H1 (cell line): ENCODE measurements at regions not wholly inside any gene's neighbourhood (a gene's known extent, or its start where the extent isn't known, plus 50 kb on each side); places are given as distances from the start of the nearest gene placed in this dataset.

ENCODE experiments used
- CTCF ChIA-PET: fragments of 300-600 bp; sonication (Branson Sonifier 250); formaldehyde crosslinking; loops from one replicate; lab custom pipeline; 2021; ENCODE audit not compliant: partially characterized antibody; lab: Charles Lee
- POLR2A ChIA-PET: fragments of 300-600 bp; sonication (Branson Sonifier 250); formaldehyde crosslinking; loops from one replicate; lab custom pipeline; 2021; ENCODE audit warnings: inconsistent platforms; ENCODE audit not compliant: partially characterized antibody; lab: Charles Lee
- DNase-seq, 2 experiments: peaks; one replicate each; pipeline versions ENCODE4 v3.0.0 to v3.0.0-alpha.2; 2010 to 2022; ENCODE audit warnings: low spot score in 2 of 2, low read depth in 1 of 2, mixed read lengths in 1 of 2
- FAIRE-seq: peaks from 2 replicates; lab custom pipeline; 2011; peaks lifted over from hg19 to GRCh38; lab: Jason Lieb, UNC
- H2AFZ ChIP-seq: 2 replicates; pipeline ENCODE4 v1.8.1; 2012; ENCODE audit warnings: low read length, inconsistent platforms
- H2AK5ac ChIP-seq: 2 replicates; pipeline ENCODE4 v1.6.1; 2013; ENCODE audit warnings: low read depth, low read length
- H2BK120ac ChIP-seq: replicated peaks from 2 replicates; pipeline ENCODE3; 2013; ENCODE audit warnings: low read depth, low read length, inconsistent platforms
- H2BK12ac ChIP-seq: 2 replicates; pipeline ENCODE4 v1.6.1; 2013; ENCODE audit warnings: low read depth, low read length
- H2BK15ac ChIP-seq: 2 replicates; pipeline ENCODE4 v1.6.1; 2013; ENCODE audit warnings: low read length
- H2BK20ac ChIP-seq: 2 replicates; pipeline ENCODE4 v1.6.1; 2013; ENCODE audit warnings: low read length
- H2BK5ac ChIP-seq: 2 replicates; pipeline ENCODE4 v1.6.1; 2013; ENCODE audit warnings: low read depth, low read length
- H3K14ac ChIP-seq: 2 replicates; pipeline ENCODE4 v1.6.1; 2013; ENCODE audit warnings: inconsistent platforms; ENCODE audit not compliant: insufficient read length
- H3K18ac ChIP-seq: 2 replicates; pipeline ENCODE4 v1.6.1; 2013; ENCODE audit warnings: low read length; ENCODE audit errors: extremely low read depth
- H3K23ac ChIP-seq: 2 replicates; pipeline ENCODE4 v1.6.1; 2013; ENCODE audit warnings: inconsistent platforms; ENCODE audit not compliant: insufficient read length
- H3K23me2 ChIP-seq: 2 replicates; pipeline ENCODE4 v1.6.1; 2013; ENCODE audit warnings: low read depth, low read length
- H3K27ac ChIP-seq: 2 replicates; pipeline ENCODE4 v1.6.1; 2011; ENCODE audit warnings: low read depth, low read length, inconsistent platforms
- H3K27me3 ChIP-seq, 4 experiments: replicated peaks in 1 of 4; 1 replicate in 1 of 4; 2 replicates in 3 of 4; pipeline versions ENCODE4 v1.6.1 to v1.8.1; 2011 to 2013; ENCODE audit warnings: low read length in 3 of 4, mild to moderate bottlenecking in 3 of 4, inconsistent platforms in 2 of 4, mixed read lengths in 2 of 4, moderate library complexity in 1 of 4; ENCODE audit not compliant: control insufficient read depth in 3 of 4, insufficient read depth in 3 of 4; ENCODE audit errors: extremely low read depth in 1 of 4
- H3K36me3 ChIP-seq, 4 experiments: 2 replicates each; pipeline versions ENCODE4 v1.6.1 to v1.8.1; 2011 to 2013; ENCODE audit warnings: mild to moderate bottlenecking in 4 of 4, low read length in 3 of 4, moderate library complexity in 2 of 4, control low read depth in 1 of 4, inconsistent platforms in 1 of 4; ENCODE audit not compliant: insufficient read depth in 4 of 4, control insufficient read depth in 2 of 4
- H3K4ac ChIP-seq: replicated peaks from 2 replicates; pipeline ENCODE3; 2013; ENCODE audit warnings: low read length, low read depth, mixed read lengths, inconsistent platforms; ENCODE audit not compliant: insufficient read length
- H3K4me1 ChIP-seq, 4 experiments: replicated peaks in 1 of 4; 1 replicate in 1 of 4; 2 replicates in 3 of 4; pipeline versions ENCODE4 v1.6.1 to v1.8.1; 2011 to 2013; ENCODE audit warnings: low read length in 3 of 4, inconsistent platforms in 2 of 4, mixed read lengths in 1 of 4; ENCODE audit not compliant: insufficient read depth in 4 of 4, control insufficient read depth in 3 of 4
- H3K4me2 ChIP-seq, 2 experiments: 2 replicates each; pipeline versions ENCODE4 v1.6.1 to v1.8.1; 2011 to 2013; ENCODE audit warnings: low read depth in 2 of 2, low read length in 2 of 2, control low read depth in 1 of 2, inconsistent platforms in 1 of 2, mild to moderate bottlenecking in 1 of 2; ENCODE audit not compliant: insufficient read depth in 1 of 2
- H3K4me3 ChIP-seq, 4 experiments: fragments of 200-600, 300-600 bp in 1 of 4; sonication (generic), shearing (Covaris generic), sonication (Bioruptor Twin) in 1 of 4; 2 replicates each; pipeline versions ENCODE4 v1.5.1 to v1.8.1; 2011 to 2016; ENCODE audit warnings: low read length in 4 of 4, low read depth in 3 of 4, control low read depth in 2 of 4, inconsistent platforms in 2 of 4, mild to moderate bottlenecking in 2 of 4, mixed read lengths in 1 of 4, moderate library complexity in 1 of 4; ENCODE audit not compliant: insufficient read depth in 2 of 4; ENCODE audit errors: extremely low read depth in 1 of 4
- H3K56ac ChIP-seq: replicated peaks from 2 replicates; pipeline ENCODE3; 2013; ENCODE audit warnings: low read depth, mild to moderate bottlenecking, mixed read lengths, low read length, inconsistent platforms; ENCODE audit not compliant: insufficient read length
- H3K79me1 ChIP-seq: 2 replicates; pipeline ENCODE4 v1.6.1; 2013; ENCODE audit warnings: low read depth, low read length, control low read depth
- H3K79me2 ChIP-seq, 2 experiments: 2 replicates each; pipeline versions ENCODE4 v1.6.1 to v1.8.1; 2012 to 2013; ENCODE audit warnings: low read length in 2 of 2, mild to moderate bottlenecking in 2 of 2, inconsistent platforms in 1 of 2; ENCODE audit not compliant: insufficient read depth in 2 of 2, control insufficient read depth in 1 of 2
- H3K9ac ChIP-seq, 4 experiments: replicated peaks in 1 of 4; 1 replicate in 1 of 4; 2 replicates in 3 of 4; pipeline versions ENCODE4 v1.6.1 to v1.8.1; 2011 to 2013; ENCODE audit warnings: low read depth in 3 of 4, low read length in 3 of 4, control low read depth in 2 of 4, mild to moderate bottlenecking in 2 of 4, moderate library complexity in 2 of 4, inconsistent platforms in 1 of 4; ENCODE audit errors: extremely low read depth in 1 of 4
- H3K9me3 ChIP-seq, 2 experiments: 2 replicates each; pipeline versions ENCODE4 v1.6.1 to v1.8.1; 2012 to 2013; ENCODE audit warnings: mild to moderate bottlenecking in 2 of 2, moderate library complexity in 2 of 2, control low read depth in 1 of 2, inconsistent platforms in 1 of 2, low read depth in 1 of 2, low read length in 1 of 2, mixed read lengths in 1 of 2; ENCODE audit not compliant: insufficient read depth in 2 of 2
- H4K20me1 ChIP-seq, 2 experiments: replicated peaks in 1 of 2; 2 replicates each; pipeline versions ENCODE3 to v1.8.1; 2011 to 2013; ENCODE audit warnings: inconsistent platforms in 2 of 2, low read length in 2 of 2, mild to moderate bottlenecking in 1 of 2; ENCODE audit not compliant: insufficient read depth in 2 of 2, control insufficient read depth in 1 of 2
- H4K5ac ChIP-seq: 2 replicates; pipeline ENCODE4 v1.6.1; 2013; ENCODE audit warnings: low read length, low read depth, mixed read lengths, inconsistent platforms; ENCODE audit not compliant: insufficient read length
- H4K8ac ChIP-seq: 2 replicates; pipeline ENCODE4 v1.8.0; 2013; ENCODE audit warnings: mild to moderate bottlenecking, moderate library complexity, low read length, inconsistent platforms; ENCODE audit not compliant: insufficient read depth; ENCODE audit errors: extremely low read depth
- H4K91ac ChIP-seq: replicated peaks from 2 replicates; pipeline ENCODE3; 2013; ENCODE audit warnings: low read length, mixed read lengths, inconsistent platforms; ENCODE audit not compliant: insufficient read length
- BRCA1 ChIP-seq: IDR thresholded peaks from 2 replicates; pipeline ENCODE4 v1.6.1; 2012; ENCODE audit warnings: low read depth, low read length, improper control_type of control experiment
- FOSL1 ChIP-seq: IDR thresholded peaks from 2 replicates; pipeline ENCODE4 v1.6.1; 2011; ENCODE audit warnings: mild to moderate bottlenecking, low read depth, low read length, moderate library complexity; ENCODE audit not compliant: insufficient read depth
- GABPA ChIP-seq: IDR thresholded peaks from 2 replicates; pipeline ENCODE4 v1.6.1; 2011; ENCODE audit warnings: mild to moderate bottlenecking, low read length, moderate library complexity, borderline replicate concordance; ENCODE audit not compliant: insufficient read depth
- GTF2F1 ChIP-seq: IDR thresholded peaks from 2 replicates; pipeline ENCODE4 v1.6.1; 2012; ENCODE audit warnings: low read depth, low read length, improper control_type of control experiment, borderline replicate concordance
- HDAC6 ChIP-seq: IDR thresholded peaks from one replicate; pipeline ENCODE4 v1.7.1; 2012; ENCODE audit warnings: low read depth, mild to moderate bottlenecking, inconsistent platforms, low read length, moderate library complexity
- KDM1A ChIP-seq: fragments of 200-600, 300-600 bp; sonication (generic); IDR thresholded peaks from 2 replicates; pipeline ENCODE4 v1.7.1; 2016; ENCODE audit warnings: mild to moderate bottlenecking, low read length, borderline replicate concordance
- NANOG ChIP-seq: IDR thresholded peaks from 2 replicates; pipeline ENCODE4 v1.6.1; 2011; ENCODE audit warnings: low read length, low read depth, mild to moderate bottlenecking, inconsistent platforms; ENCODE audit not compliant: insufficient read depth, poor library complexity, severe bottlenecking
- POU5F1 ChIP-seq: IDR thresholded peaks from 2 replicates; pipeline ENCODE4 v1.6.1; 2011; ENCODE audit warnings: low read depth, mild to moderate bottlenecking, low read length, moderate library complexity
- RFX5 ChIP-seq: IDR thresholded peaks from 2 replicates; pipeline ENCODE4 v1.6.1; 2011; ENCODE audit warnings: low read depth, low read length, improper control_type of control experiment, borderline replicate concordance
- SP1 ChIP-seq: IDR thresholded peaks from 2 replicates; pipeline ENCODE4 v1.6.1; 2011; ENCODE audit warnings: low read depth, low read length
- SP2 ChIP-seq: IDR thresholded peaks from 2 replicates; pipeline ENCODE4 v1.6.1; 2012; ENCODE audit warnings: mild to moderate bottlenecking, low read length, inconsistent platforms
- TEAD4 ChIP-seq: IDR thresholded peaks from 2 replicates; pipeline ENCODE4 v1.6.1; 2012; ENCODE audit warnings: low read depth, low read length, inconsistent platforms, mixed read lengths
- USF2 ChIP-seq: IDR thresholded peaks from 2 replicates; pipeline ENCODE4 v1.6.1; 2011; ENCODE audit warnings: low read length, improper control_type of control experiment
- WGBS, 2 experiments: shearing (Covaris generic) in 1 of 2; methylation state at CpG; one replicate each; pipeline versions ENCODE4 v1.1.6 to v1.1.7; 2013 to 2015; ENCODE audit warnings: low lambda C conversion rate in 2 of 2, mixed read lengths in 2 of 2, inconsistent platforms in 1 of 2, low coverage in 1 of 2, missing lambda C conversion rate in 1 of 2; ENCODE audit not compliant: insufficient replicate concordance in 2 of 2, insufficient coverage in 1 of 2, insufficient read length in 1 of 2; ENCODE audit errors: extremely low coverage in 1 of 2, missing lambda C conversion rate in 1 of 2; 5-methylcytosine and 5-hydroxymethylcytosine counted together

DNA sequence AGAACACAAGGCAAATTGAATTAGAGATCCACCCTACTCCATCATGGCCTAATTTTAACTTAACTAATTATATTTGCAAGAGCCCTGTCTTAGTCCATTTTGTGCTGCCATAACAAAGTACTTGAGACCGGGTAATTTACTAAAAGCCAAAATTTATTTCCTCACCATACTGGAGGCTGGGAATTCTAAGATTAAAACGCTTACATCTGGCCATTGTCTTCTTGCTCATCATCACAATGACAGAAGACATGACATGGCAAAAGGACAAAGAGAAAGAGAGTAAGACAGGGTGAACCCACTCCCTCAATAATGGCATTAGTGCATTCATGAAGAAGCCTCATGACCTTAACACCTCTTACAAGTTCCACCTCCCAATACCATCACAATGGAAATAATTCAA is 1068.6 kb downstream of the DNAJB9 start:
- H3K14ac ChIP-seq, result no peak overlapping the region
- no peak for TF ChIP-seq POU5F1
- TF ChIP-seq BRCA1, result no peak
- no peak for TF ChIP-seq NANOG
- TF ChIP-seq HDAC6, result no peak
- TF ChIP-seq RFX5, result no peak
- no peak for TF ChIP-seq USF2
- TF ChIP-seq KDM1A, result no peak
- no peak for TF ChIP-seq GABPA
- no peak for TF ChIP-seq GTF2F1
- no peak for TF ChIP-seq SP1
- no peak for TF ChIP-seq FOSL1
- no peak for TF ChIP-seq SP2
- no peak for TF ChIP-seq TEAD4
- no peaks in the 10 kb centered on the region for H3K36me3 ChIP-seq
- WGBS, 2 experiments, result 90% methylated on average over 2 of the region's 2 CpGs; no CpG with 5 or more reads in 1 of the 2 experiments
- no peak overlapping the region for H2AFZ ChIP-seq
- H3K4me1 ChIP-seq, result peaks cover 2 to 5% (median 4%) of the 10 kb centered on the region in 4 experiments; a peak in 6 of 7 replicates
- no peak overlapping the region for H3K23ac ChIP-seq
- no peak overlapping the region for H2BK120ac ChIP-seq
- H2BK20ac ChIP-seq, result no peak overlapping the region
- H4K8ac ChIP-seq, result no peak overlapping the region
- H3K18ac ChIP-seq, result no peak overlapping the region
- no peak for DNase-seq
- H3K56ac ChIP-seq, result no peak overlapping the region
- H3K4ac ChIP-seq, result no peak overlapping the region
- H4K20me1 ChIP-seq, result no peaks in the 10 kb centered on the region
- H4K5ac ChIP-seq, result no peak overlapping the region
- H2BK15ac ChIP-seq, result no peak overlapping the region
- H3K27ac ChIP-seq, result no peak overlapping the region
- H3K4me3 ChIP-seq, result no peak overlapping the region
- H2BK5ac ChIP-seq, result no peak overlapping the region
- no peaks in the 10 kb centered on the region for H3K23me2 ChIP-seq
- H2BK12ac ChIP-seq, result no peak overlapping the region
- FAIRE-seq, result no peak
- H2AK5ac ChIP-seq, result no peak overlapping the region
- H3K79me2 ChIP-seq, result no peaks in the 10 kb centered on the region
- H3K4me2 ChIP-seq, result no peak overlapping the region
- 0 out of 4 replicates have a peak, but pooled peaks cover 0 to 3% of the 10 kb centered on the region in 2 experiments for H3K9me3 ChIP-seq
- CTCF ChIA-PET, result no interaction called here
- H3K9ac ChIP-seq, result no peak overlapping the region
- POLR2A ChIA-PET, result no interaction called here
- no peaks in the 10 kb centered on the region for H3K27me3 ChIP-seq
- H3K79me1 ChIP-seq, result no peaks in the 10 kb centered on the region
- H4K91ac ChIP-seq, result no peak overlapping the region
